A549 (cell line): ENCODE measurements at regions not wholly inside any gene's neighbourhood (a gene's known extent, or its start where the extent isn't known, plus 50 kb on each side); places are given as distances from the start of the nearest gene placed in this dataset.

Experiments used
- BHLHE40 ChIP-seq: IDR thresholded peaks from 2 replicates; pipeline ENCODE4 v1.6.1; 2012; ENCODE audit warnings: low read depth, low read length, inconsistent platforms
- CBX8 ChIP-seq: fragments of 200-600 bp; sonication (generic); IDR thresholded peaks from 2 replicates; pipeline ENCODE4 v1.6.1; 2016
- EP300 ChIP-seq, 2 experiments: fragments of >200 bp; sonication (Bioruptor Twin); formaldehyde crosslinking; IDR thresholded peaks; 2 replicates in 1 of 2; 3 replicates in 1 of 2; pipeline ENCODE4 v1.6.1; 2016 to 2017
- FOSL2 ChIP-seq, 2 experiments: fragments of 450-650 bp in 1 of 2; fragments of >200 bp in 1 of 2; sonication (Bioruptor Twin) in 1 of 2; formaldehyde crosslinking; IDR thresholded peaks; 2 replicates each; pipeline versions ENCODE4 v1.5.0 to v1.6.1; 2016 to 2020; ENCODE audit warnings: mild to moderate bottlenecking in 1 of 2, moderate library complexity in 1 of 2
- HDAC2 ChIP-seq: fragments of 200-600 bp; sonication (generic); IDR thresholded peaks from 2 replicates; pipeline ENCODE4 v1.6.1; 2016
- MYC ChIP-seq: IDR thresholded peaks from 2 replicates; pipeline ENCODE4 v1.6.1; 2012; ENCODE audit warnings: mild to moderate bottlenecking, inconsistent platforms, low read length, improper control_type of control experiment, borderline replicate concordance
- POLR2A ChIP-seq: IDR thresholded peaks from 2 replicates; pipeline ENCODE4 v1.6.1; 2012; ENCODE audit warnings: mild to moderate bottlenecking, low read length
- RFX5 ChIP-seq: fragments of 450-650 bp; IDR thresholded peaks from 2 replicates; pipeline ENCODE4 v1.7.1; 2014; ENCODE audit warnings: antibody characterized with exemption, mild to moderate bottlenecking, moderate library complexity
- SMC3 ChIP-seq: fragments of >200 bp; sonication (Bioruptor Twin); formaldehyde crosslinking; IDR thresholded peaks from 3 replicates; pipeline ENCODE4 v1.6.1; 2018; ENCODE audit warnings: inconsistent platforms
- ZNF302 ChIP-seq: fragments of 250-450 bp; sonication (Bioruptor Pico); IDR thresholded peaks from 2 replicates; pipeline ENCODE4 v1.9.0; 2021; ENCODE audit warnings: inconsistent platforms, mild to moderate bottlenecking, moderate library complexity
- TF ChIP-seq, protein P1 (sequence below): fragments of >200 bp; sonication (Bioruptor Twin); formaldehyde crosslinking; IDR thresholded peaks from 3 replicates; pipeline ENCODE4 v1.5.1; 2016
- TF ChIP-seq, protein P2 (sequence below): IDR thresholded peaks from 2 replicates; pipeline ENCODE4 v1.6.1; 2012
- TF ChIP-seq, protein P3 (sequence below): IDR thresholded peaks from 2 replicates; pipeline ENCODE4 v1.6.1; 2012
- TF ChIP-seq, protein P4 (sequence below): fragments of 200-600 bp; sonication (generic); IDR thresholded peaks from 2 replicates; pipeline ENCODE4 v1.6.1; 2016; ENCODE audit warnings: antibody characterized with exemption, mild to moderate bottlenecking, moderate library complexity

DNA sequence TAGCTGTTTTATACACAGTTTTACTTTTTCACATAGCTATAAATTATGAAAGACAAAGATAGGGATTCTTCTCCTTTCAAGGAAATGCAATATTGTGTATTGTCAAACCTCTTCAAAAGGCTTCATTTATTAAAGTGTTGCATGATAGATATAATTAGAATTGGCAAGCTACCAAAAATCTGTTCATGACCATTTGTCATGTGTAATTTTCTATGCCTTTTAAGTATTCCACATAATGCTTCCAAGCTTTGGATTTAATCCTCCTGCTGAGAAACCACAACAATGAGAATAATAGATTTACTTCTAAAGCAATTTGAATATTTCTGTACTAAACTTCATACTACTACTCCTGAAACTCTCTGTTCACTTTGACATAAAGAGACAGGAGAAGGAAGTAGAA is 403.2 kb upstream of the CCDC179 start:
- TF ChIP-seq SMC3 (no peak), FOSL2 (IDR thresholded peaks at IDR 0.05) (no peak), FOSL2 (CRISPR knock-in tag; IDR thresholded peaks at IDR 0.05) (no peak), BHLHE40 (no peak), ZNF302 (CRISPR knock-in tag) (no peak), MYC (no peak), EP300 (IDR thresholded peaks at IDR 0.05) (no peak), RFX5 (no peak), HDAC2 (no peak), POLR2A (no peak), CBX8 (no peak)
- TF ChIP-seq, protein P1, sequence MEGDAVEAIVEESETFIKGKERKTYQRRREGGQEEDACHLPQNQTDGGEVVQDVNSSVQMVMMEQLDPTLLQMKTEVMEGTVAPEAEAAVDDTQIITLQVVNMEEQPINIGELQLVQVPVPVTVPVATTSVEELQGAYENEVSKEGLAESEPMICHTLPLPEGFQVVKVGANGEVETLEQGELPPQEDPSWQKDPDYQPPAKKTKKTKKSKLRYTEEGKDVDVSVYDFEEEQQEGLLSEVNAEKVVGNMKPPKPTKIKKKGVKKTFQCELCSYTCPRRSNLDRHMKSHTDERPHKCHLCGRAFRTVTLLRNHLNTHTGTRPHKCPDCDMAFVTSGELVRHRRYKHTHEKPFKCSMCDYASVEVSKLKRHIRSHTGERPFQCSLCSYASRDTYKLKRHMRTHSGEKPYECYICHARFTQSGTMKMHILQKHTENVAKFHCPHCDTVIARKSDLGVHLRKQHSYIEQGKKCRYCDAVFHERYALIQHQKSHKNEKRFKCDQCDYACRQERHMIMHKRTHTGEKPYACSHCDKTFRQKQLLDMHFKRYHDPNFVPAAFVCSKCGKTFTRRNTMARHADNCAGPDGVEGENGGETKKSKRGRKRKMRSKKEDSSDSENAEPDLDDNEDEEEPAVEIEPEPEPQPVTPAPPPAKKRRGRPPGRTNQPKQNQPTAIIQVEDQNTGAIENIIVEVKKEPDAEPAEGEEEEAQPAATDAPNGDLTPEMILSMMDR: no peak
- TF ChIP-seq, protein P2, sequence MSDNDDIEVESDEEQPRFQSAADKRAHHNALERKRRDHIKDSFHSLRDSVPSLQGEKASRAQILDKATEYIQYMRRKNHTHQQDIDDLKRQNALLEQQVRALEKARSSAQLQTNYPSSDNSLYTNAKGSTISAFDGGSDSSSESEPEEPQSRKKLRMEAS: no peak
- TF ChIP-seq, protein P3, sequence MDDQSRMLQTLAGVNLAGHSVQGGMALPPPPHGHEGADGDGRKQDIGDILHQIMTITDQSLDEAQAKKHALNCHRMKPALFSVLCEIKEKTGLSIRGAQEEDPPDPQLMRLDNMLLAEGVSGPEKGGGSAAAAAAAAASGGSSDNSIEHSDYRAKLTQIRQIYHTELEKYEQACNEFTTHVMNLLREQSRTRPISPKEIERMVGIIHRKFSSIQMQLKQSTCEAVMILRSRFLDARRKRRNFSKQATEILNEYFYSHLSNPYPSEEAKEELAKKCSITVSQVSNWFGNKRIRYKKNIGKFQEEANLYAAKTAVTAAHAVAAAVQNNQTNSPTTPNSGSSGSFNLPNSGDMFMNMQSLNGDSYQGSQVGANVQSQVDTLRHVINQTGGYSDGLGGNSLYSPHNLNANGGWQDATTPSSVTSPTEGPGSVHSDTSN: no peak
- TF ChIP-seq, protein P4, sequence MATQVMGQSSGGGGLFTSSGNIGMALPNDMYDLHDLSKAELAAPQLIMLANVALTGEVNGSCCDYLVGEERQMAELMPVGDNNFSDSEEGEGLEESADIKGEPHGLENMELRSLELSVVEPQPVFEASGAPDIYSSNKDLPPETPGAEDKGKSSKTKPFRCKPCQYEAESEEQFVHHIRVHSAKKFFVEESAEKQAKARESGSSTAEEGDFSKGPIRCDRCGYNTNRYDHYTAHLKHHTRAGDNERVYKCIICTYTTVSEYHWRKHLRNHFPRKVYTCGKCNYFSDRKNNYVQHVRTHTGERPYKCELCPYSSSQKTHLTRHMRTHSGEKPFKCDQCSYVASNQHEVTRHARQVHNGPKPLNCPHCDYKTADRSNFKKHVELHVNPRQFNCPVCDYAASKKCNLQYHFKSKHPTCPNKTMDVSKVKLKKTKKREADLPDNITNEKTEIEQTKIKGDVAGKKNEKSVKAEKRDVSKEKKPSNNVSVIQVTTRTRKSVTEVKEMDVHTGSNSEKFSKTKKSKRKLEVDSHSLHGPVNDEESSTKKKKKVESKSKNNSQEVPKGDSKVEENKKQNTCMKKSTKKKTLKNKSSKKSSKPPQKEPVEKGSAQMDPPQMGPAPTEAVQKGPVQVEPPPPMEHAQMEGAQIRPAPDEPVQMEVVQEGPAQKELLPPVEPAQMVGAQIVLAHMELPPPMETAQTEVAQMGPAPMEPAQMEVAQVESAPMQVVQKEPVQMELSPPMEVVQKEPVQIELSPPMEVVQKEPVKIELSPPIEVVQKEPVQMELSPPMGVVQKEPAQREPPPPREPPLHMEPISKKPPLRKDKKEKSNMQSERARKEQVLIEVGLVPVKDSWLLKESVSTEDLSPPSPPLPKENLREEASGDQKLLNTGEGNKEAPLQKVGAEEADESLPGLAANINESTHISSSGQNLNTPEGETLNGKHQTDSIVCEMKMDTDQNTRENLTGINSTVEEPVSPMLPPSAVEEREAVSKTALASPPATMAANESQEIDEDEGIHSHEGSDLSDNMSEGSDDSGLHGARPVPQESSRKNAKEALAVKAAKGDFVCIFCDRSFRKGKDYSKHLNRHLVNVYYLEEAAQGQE: no peak
